ENCODE measurements at regions not wholly inside any gene's neighbourhood (a gene's known extent, or its start where the extent isn't known, plus 50 kb on each side); places are given as distances from the start of the nearest gene placed in this dataset.

GRCh38 chr1:198878566-198878965, 239.7 kb downstream of the PTPRC start:
- Mint-ChIP-seq H3K4me1 (no peaks in the 10 kb centered on the region), H3K27me3 (ENCODE audit: low read depth) (no peaks in the 10 kb centered on the region), H3K36me3 (ENCODE audit: low read depth) (peaks cover 49% of the 10 kb centered on the region), H3K4me3 (no peak overlapping the region), H3K27ac (peak overlapping the region in 1 of 3 experiments; percentile 40), H3K9me3 (no peaks in the 10 kb centered on the region)
- TF ChIP-seq CTCF (IDR thresholded peaks at IDR 0.05; ENCODE audit: unreplicated experiment in 3 of 3): no peak

GRCh38 chr1:198879711-198880306, 241.0 kb downstream of the PTPRC start:
- Mint-ChIP-seq H3K27ac (no peak overlapping the region), H3K36me3 (ENCODE audit: low read depth) (peaks cover 42% of the 10 kb centered on the region), H3K4me3 (no peak overlapping the region), H3K27me3 (ENCODE audit: low read depth) (no peaks in the 10 kb centered on the region), H3K4me1 (no peaks in the 10 kb centered on the region), H3K9me3 (no peaks in the 10 kb centered on the region)
- TF ChIP-seq CTCF (IDR thresholded peaks at IDR 0.05; ENCODE audit: unreplicated experiment in 3 of 3): no peak

- no peak for TF ChIP-seq CTCF (IDR thresholded peaks at IDR 0.05; ENCODE audit: unreplicated experiment in 3 of 3)
- H3K4me1 Mint-ChIP-seq: no peaks in the 10 kb centered on the region
- H3K27me3 Mint-ChIP-seq (ENCODE audit: low read depth): no peaks in the 10 kb centered on the region
- no peaks in the 10 kb centered on the region for H3K9me3 Mint-ChIP-seq
- no peak overlapping the region for H3K27ac Mint-ChIP-seq
- no peak overlapping the region for H3K4me3 Mint-ChIP-seq
- H3K36me3 Mint-ChIP-seq (ENCODE audit: low read depth): peaks cover 40% of the 10 kb centered on the region
Measured at GRCh38 chr1:198880397-198880796, 241.6 kb downstream of the PTPRC start.

GRCh38 chr1:198880818-198881597, 242.2 kb downstream of the PTPRC start:
- peaks cover 41% of the 10 kb centered on the region for H3K36me3 Mint-ChIP-seq (ENCODE audit: low read depth)
- H3K9me3 Mint-ChIP-seq: no peaks in the 10 kb centered on the region
- no peaks in the 10 kb centered on the region for H3K27me3 Mint-ChIP-seq (ENCODE audit: low read depth)
- no peak overlapping the region for H3K4me3 Mint-ChIP-seq
- H3K4me1 Mint-ChIP-seq: no peaks in the 10 kb centered on the region
- H3K27ac Mint-ChIP-seq: peak overlapping the region in 2 of 3 experiments; percentile 24 to 39
- no peak for TF ChIP-seq CTCF (IDR thresholded peaks at IDR 0.05; ENCODE audit: unreplicated experiment in 3 of 3)

DNA sequence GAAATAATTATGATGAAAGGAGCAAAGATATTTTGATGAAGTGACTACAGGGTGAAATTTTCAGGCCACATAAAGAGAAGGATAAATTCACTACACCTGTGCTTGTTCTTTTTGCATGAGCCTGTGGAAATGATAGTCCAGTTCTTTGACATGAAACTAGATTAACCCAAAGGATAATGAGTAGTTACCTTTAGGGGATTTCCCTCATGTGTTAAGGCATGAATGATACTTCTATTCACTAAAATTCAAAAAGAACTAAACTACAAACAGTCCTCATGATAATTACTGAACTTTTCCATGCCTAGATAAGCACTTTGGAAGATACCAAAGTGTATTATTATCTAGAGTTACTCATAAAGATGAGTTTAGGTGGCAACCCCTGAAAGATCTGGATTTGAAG, 244.3 kb downstream of the PTPRC start:
- Mint-ChIP-seq H3K27ac (no peak overlapping the region), H3K27me3 (ENCODE audit: low read depth) (no peaks in the 10 kb centered on the region), H3K4me3 (no peak overlapping the region), H3K9me3 (no peaks in the 10 kb centered on the region), H3K36me3 (ENCODE audit: low read depth) (peaks cover 37% of the 10 kb centered on the region), H3K4me1 (no peaks in the 10 kb centered on the region)
- no peak for TF ChIP-seq CTCF (IDR thresholded peaks at IDR 0.05; ENCODE audit: unreplicated experiment in 3 of 3)

- H3K27ac Mint-ChIP-seq: peak overlapping the region in 1 of 3 experiments; percentile 69
- H3K4me3 Mint-ChIP-seq: no peak overlapping the region
- TF ChIP-seq CTCF (IDR thresholded peaks at IDR 0.05; ENCODE audit: unreplicated experiment in 3 of 3): no peak
- no peaks in the 10 kb centered on the region for H3K27me3 Mint-ChIP-seq (ENCODE audit: low read depth)
- H3K4me1 Mint-ChIP-seq: peaks cover 20% of the 10 kb centered on the region
- no peaks in the 10 kb centered on the region for H3K9me3 Mint-ChIP-seq
- H3K36me3 Mint-ChIP-seq (ENCODE audit: low read depth): peaks cover 18% of the 10 kb centered on the region
Measured at GRCh38 chr1:198887866-198888265, 249.0 kb downstream of the PTPRC start.
